ENCODE measurements at regions not wholly inside any gene's neighbourhood (a gene's known extent, or its start where the extent isn't known, plus 50 kb on each side); places are given as distances from the start of the nearest gene placed in this dataset.

DNA sequence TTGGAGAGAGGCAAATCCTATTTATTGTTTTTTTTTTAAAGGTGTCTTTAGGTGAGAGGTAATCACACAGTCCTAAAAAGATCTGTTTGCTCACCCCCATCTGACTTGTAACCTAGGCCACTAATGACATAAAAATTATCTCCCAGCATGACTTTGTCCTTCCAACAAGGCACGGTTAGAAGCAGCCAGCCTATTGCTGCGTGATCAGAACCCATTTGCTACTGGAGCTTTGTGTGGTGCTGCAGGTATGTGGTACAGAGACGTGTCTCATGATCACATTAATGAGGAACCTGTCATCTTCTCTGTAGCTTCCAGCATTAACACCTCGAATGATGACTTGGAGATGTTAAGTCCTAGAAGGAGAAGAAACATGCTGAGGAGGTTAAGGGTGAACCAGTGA is 555.8 kb upstream of the TLE4 start:
- Histone ChIP-seq H3K27ac (no peak overlapping the region), H3K79me2 (ENCODE audit: low read depth) (no peaks in the 10 kb centered on the region), H3K36me3 (no peaks in the 10 kb centered on the region), H3K9me3 (ENCODE audit: low read depth) (no peaks in the 10 kb centered on the region), H3K4me1 (peaks cover 5% of the 10 kb centered on the region), H4K20me1 (ENCODE audit: low read depth) (no peaks in the 10 kb centered on the region), H2AFZ (replicated peaks) (no peak overlapping the region), H3K27me3 (no peaks in the 10 kb centered on the region), H3K9ac (no peak overlapping the region), H3K4me2 (no peak overlapping the region), H3K4me3 (no peak overlapping the region), H3F3A (ENCODE audit: low read depth) (no peaks in the 10 kb centered on the region)
- Mint-ChIP-seq H3K4me1 (peaks cover 11% of the 10 kb centered on the region), H3K36me3 (no peaks in the 10 kb centered on the region), H3K27ac (no peak overlapping the region), H3K4me3 (no peak overlapping the region), H3K27me3 (ENCODE audit: insufficient read depth, low read depth) (peaks cover 3% of the 10 kb centered on the region), H3K9me3 (peaks cover 2% of the 10 kb centered on the region)
- no peak for DNase-seq (ENCODE audit: low spot score)
- TF ChIP-seq EZH2 (IDR thresholded peaks at IDR 0.05) (no peak), EZH2phosphoT487 (IDR thresholded peaks at IDR 0.05) (no peak)
- TF ChIP-seq, protein P1, sequence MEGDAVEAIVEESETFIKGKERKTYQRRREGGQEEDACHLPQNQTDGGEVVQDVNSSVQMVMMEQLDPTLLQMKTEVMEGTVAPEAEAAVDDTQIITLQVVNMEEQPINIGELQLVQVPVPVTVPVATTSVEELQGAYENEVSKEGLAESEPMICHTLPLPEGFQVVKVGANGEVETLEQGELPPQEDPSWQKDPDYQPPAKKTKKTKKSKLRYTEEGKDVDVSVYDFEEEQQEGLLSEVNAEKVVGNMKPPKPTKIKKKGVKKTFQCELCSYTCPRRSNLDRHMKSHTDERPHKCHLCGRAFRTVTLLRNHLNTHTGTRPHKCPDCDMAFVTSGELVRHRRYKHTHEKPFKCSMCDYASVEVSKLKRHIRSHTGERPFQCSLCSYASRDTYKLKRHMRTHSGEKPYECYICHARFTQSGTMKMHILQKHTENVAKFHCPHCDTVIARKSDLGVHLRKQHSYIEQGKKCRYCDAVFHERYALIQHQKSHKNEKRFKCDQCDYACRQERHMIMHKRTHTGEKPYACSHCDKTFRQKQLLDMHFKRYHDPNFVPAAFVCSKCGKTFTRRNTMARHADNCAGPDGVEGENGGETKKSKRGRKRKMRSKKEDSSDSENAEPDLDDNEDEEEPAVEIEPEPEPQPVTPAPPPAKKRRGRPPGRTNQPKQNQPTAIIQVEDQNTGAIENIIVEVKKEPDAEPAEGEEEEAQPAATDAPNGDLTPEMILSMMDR (IDR thresholded peaks at IDR 0.05) = no peak

DNA sequence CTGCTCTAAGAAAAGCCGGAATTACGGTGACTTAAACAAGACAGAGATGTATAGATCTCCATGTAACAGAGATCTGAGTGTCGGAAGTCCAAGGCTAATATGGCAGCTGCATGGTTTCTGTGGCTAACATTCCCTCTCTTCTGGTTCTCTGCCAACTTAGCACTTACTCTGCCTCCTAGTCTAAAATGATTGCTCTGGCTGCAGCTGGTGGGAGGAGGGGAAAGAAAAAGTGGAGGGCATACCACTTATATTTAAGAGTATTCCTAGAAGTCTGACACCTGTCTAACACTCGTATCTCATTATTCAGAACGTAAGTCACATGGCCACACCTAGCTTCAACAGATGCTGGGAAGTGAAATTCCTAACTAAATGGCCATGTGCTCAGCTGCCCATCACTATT is 551.5 kb upstream of the TLE4 start:
- no peak overlapping the region for H3K9ac ChIP-seq
- no peak overlapping the region for H3K27ac ChIP-seq
- no peaks in the 10 kb centered on the region for H3K27me3 ChIP-seq
- H3K4me1 ChIP-seq = no peaks in the 10 kb centered on the region
- Mint-ChIP-seq H3K9me3 (no peaks in the 10 kb centered on the region), H3K27ac (no peak overlapping the region), H3K27me3 (ENCODE audit: insufficient read depth, low read depth) (peaks cover 2% of the 10 kb centered on the region), H3K4me3 (no peak overlapping the region), H3K36me3 (no peaks in the 10 kb centered on the region), H3K4me1 (peaks cover 7% of the 10 kb centered on the region)
- no peaks in the 10 kb centered on the region for H4K20me1 ChIP-seq (ENCODE audit: low read depth)
- H3K36me3 ChIP-seq = no peaks in the 10 kb centered on the region
- H3F3A ChIP-seq (ENCODE audit: low read depth) = no peaks in the 10 kb centered on the region
- no peaks in the 10 kb centered on the region for H3K9me3 ChIP-seq (ENCODE audit: low read depth)
- no peaks in the 10 kb centered on the region for H3K79me2 ChIP-seq (ENCODE audit: low read depth)
- TF ChIP-seq EZH2phosphoT487 (IDR thresholded peaks at IDR 0.05) = no peak
- TF ChIP-seq, protein P1 (IDR thresholded peaks at IDR 0.05) = no peak
- H3K4me3 ChIP-seq = no peak overlapping the region
- no peak overlapping the region for H3K4me2 ChIP-seq
- no peak for DNase-seq (ENCODE audit: low spot score)
- no peak overlapping the region for H2AFZ ChIP-seq (replicated peaks)

DNA sequence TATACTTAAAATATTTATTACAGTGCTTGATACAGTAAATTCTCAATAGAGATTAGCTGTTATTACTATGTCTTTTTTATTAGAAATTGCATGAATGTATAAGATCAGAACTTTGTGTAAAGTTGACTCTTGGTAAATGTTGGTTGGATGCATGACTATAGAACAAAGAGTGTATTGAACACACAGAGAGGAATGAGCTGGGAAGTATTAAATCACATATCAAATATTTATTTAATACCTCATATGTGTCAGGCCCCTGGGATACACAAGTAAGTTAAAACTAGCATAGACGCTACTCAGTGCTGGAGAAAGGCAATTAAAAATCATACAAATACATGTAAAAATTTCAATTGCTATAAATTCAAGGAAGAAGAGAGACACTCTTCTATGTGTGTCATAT is 550.7 kb upstream of the TLE4 start:
- no peaks in the 10 kb centered on the region for H3K79me2 ChIP-seq (ENCODE audit: low read depth)
- Mint-ChIP-seq H3K4me3 (no peak overlapping the region), H3K9me3 (no peaks in the 10 kb centered on the region), H3K4me1 (no peaks in the 10 kb centered on the region), H3K36me3 (no peaks in the 10 kb centered on the region), H3K27ac (no peak overlapping the region), H3K27me3 (ENCODE audit: insufficient read depth, low read depth) (no peaks in the 10 kb centered on the region)
- H3K4me2 ChIP-seq = no peak overlapping the region
- H3K9me3 ChIP-seq (ENCODE audit: low read depth) = no peaks in the 10 kb centered on the region
- H3K9ac ChIP-seq = no peak overlapping the region
- H3K4me1 ChIP-seq = no peaks in the 10 kb centered on the region
- no peak overlapping the region for H3K27ac ChIP-seq
- no peaks in the 10 kb centered on the region for H3K27me3 ChIP-seq
- H3F3A ChIP-seq (ENCODE audit: low read depth) = no peaks in the 10 kb centered on the region
- no peak overlapping the region for H3K4me3 ChIP-seq
- TF ChIP-seq EZH2 (IDR thresholded peaks at IDR 0.05) = no peak
- no peak for TF ChIP-seq EZH2phosphoT487 (IDR thresholded peaks at IDR 0.05)
- TF ChIP-seq, protein P1 (IDR thresholded peaks at IDR 0.05) = no peak
- H4K20me1 ChIP-seq (ENCODE audit: low read depth) = no peaks in the 10 kb centered on the region
- DNase-seq (ENCODE audit: low spot score) = no peak
- no peak overlapping the region for H2AFZ ChIP-seq (replicated peaks)
- H3K36me3 ChIP-seq = no peaks in the 10 kb centered on the region
